DOHH2 (cell line): ENCODE measurements at regions not wholly inside any gene's neighbourhood (a gene's known extent, or its start where the extent isn't known, plus 50 kb on each side); places are given as distances from the start of the nearest gene placed in this dataset.

Experiments used
- H3F3A ChIP-seq: fragments of 200-600 bp; sonication (generic), shearing (Covaris generic); 2 replicates; pipeline ENCODE4 v1.6.0; 2016; ENCODE audit warnings: antibody characterized with exemption, mild to moderate bottlenecking; ENCODE audit not compliant: control insufficient read depth, insufficient read depth
- H3K27ac ChIP-seq: fragments of 200-600 bp; sonication (generic); 2 replicates; pipeline ENCODE4 v1.5.1; 2014; ENCODE audit warnings: low read depth, mild to moderate bottlenecking, low read length, moderate library complexity
- H3K27me3 ChIP-seq: fragments of 200-600 bp; sonication (generic); 2 replicates; pipeline ENCODE4 v1.6.1; 2014; ENCODE audit warnings: mild to moderate bottlenecking, low read length, mixed read lengths; ENCODE audit not compliant: control insufficient read depth
- H3K36me3 ChIP-seq: fragments of 200-600 bp; sonication (generic); 2 replicates; pipeline ENCODE4 v1.6.1; 2014; ENCODE audit warnings: mild to moderate bottlenecking, low read length, moderate library complexity, mixed read lengths; ENCODE audit not compliant: control insufficient read depth
- H3K4me1 ChIP-seq: fragments of 200-600 bp; sonication (generic); 2 replicates; pipeline ENCODE4 v1.6.1; 2014; ENCODE audit warnings: mild to moderate bottlenecking, low read length, mixed read lengths; ENCODE audit not compliant: control insufficient read depth
- H3K4me2 ChIP-seq: fragments of 200-600 bp; sonication (generic); 2 replicates; pipeline ENCODE4 v1.6.0; 2014; ENCODE audit warnings: mild to moderate bottlenecking, low read length, moderate library complexity
- H3K4me3 ChIP-seq: fragments of 200-600 bp; sonication (generic); 2 replicates; pipeline ENCODE4 v1.5.1; 2014; ENCODE audit warnings: mild to moderate bottlenecking, low read length, mixed read lengths
- H3K79me2 ChIP-seq: fragments of 200-600 bp; sonication (generic); 2 replicates; pipeline ENCODE4 v1.6.1; 2014; ENCODE audit warnings: mild to moderate bottlenecking, low read length, mixed read lengths; ENCODE audit not compliant: control insufficient read depth
- H3K9me2 ChIP-seq: fragments of 200-600 bp; sonication (generic); replicated peaks from 2 replicates; pipeline ENCODE4 v1.6.1; 2014; ENCODE audit warnings: mild to moderate bottlenecking, low read length, mixed read lengths; ENCODE audit not compliant: control insufficient read depth
- H3K9me3 ChIP-seq: fragments of 200-600 bp; sonication (generic); 2 replicates; pipeline ENCODE4 v1.6.1; 2014; ENCODE audit warnings: antibody characterized with exemption, low read length, mixed read lengths; ENCODE audit not compliant: control insufficient read depth, insufficient read depth
- H4K20me1 ChIP-seq: fragments of 200-600 bp; sonication (generic); 2 replicates; pipeline ENCODE4 v1.6.0; 2014; ENCODE audit warnings: low read depth, mild to moderate bottlenecking, antibody characterized with exemption, low read length, moderate library complexity; ENCODE audit not compliant: control insufficient read depth, insufficient read depth
- CTCF ChIP-seq: fragments of 200-600 bp; sonication (generic); IDR thresholded peaks from one replicate; pipeline ENCODE4 v1.5.1; 2014; ENCODE audit warnings: antibody characterized with exemption, mild to moderate bottlenecking, low read depth, low read length; ENCODE audit not compliant: poor library complexity, severe bottlenecking
- EZH2phosphoT487 ChIP-seq: fragments of 200-600 bp; sonication (generic); IDR thresholded peaks from 2 replicates; pipeline ENCODE4 v1.6.1; 2017; ENCODE audit warnings: borderline replicate concordance, mild to moderate bottlenecking, antibody characterized with exemption, low read length, moderate library complexity, mixed read lengths

- H3K4me1 ChIP-seq, result no peaks in the 10 kb centered on the region
- no peak overlapping the region for H3K4me3 ChIP-seq
- no peaks in the 10 kb centered on the region for H3K27me3 ChIP-seq
Measured at GRCh38 chr10:117778241-117778640, 235.7 kb downstream of the EMX2 start.

DNA sequence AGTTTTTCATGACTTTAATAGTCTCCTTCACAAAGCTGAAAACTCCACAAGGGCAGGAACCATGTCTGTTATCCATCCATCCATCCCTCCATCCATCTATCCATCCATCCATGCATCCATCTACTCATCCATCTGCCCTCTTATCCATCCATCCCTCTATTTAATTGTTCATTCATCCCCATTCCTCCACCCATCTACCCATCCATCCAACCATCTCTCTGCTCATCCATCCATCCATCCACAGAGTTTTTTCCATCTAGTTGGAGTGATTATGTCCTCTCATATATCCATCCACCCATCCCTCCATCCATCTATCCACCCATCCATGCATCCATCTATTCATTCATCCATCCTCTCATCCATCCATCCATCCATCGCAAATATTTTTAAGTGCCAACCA is 237.9 kb downstream of the EMX2 start:
- H4K20me1 ChIP-seq, result no peaks in the 10 kb centered on the region
- H3K4me1 ChIP-seq, result no peaks in the 10 kb centered on the region
- H3K4me3 ChIP-seq, result no peak overlapping the region
- TF ChIP-seq CTCF (no peak), EZH2phosphoT487 (no peak)
- no peaks in the 10 kb centered on the region for H3K9me3 ChIP-seq
- no peak overlapping the region for H3K27ac ChIP-seq
- no peaks in the 10 kb centered on the region for H3F3A ChIP-seq
- H3K27me3 ChIP-seq, result no peaks in the 10 kb centered on the region
- no peaks in the 10 kb centered on the region for H3K36me3 ChIP-seq
- H3K79me2 ChIP-seq, result no peaks in the 10 kb centered on the region
- H3K9me2 ChIP-seq, result no peaks in the 10 kb centered on the region
- no peak overlapping the region for H3K4me2 ChIP-seq

More at GRCh38 chr10:117778241-117778640, 235.7 kb downstream of the EMX2 start:
- H3K27ac ChIP-seq, result no peak overlapping the region
- H3K79me2 ChIP-seq, result no peaks in the 10 kb centered on the region
- TF ChIP-seq EZH2phosphoT487 (no peak), CTCF (no peak)
- no peaks in the 10 kb centered on the region for H3K36me3 ChIP-seq
- H3K4me2 ChIP-seq, result no peak overlapping the region
- no peaks in the 10 kb centered on the region for H3K9me3 ChIP-seq
- no peaks in the 10 kb centered on the region for H3K9me2 ChIP-seq
- no peaks in the 10 kb centered on the region for H3F3A ChIP-seq
- H4K20me1 ChIP-seq, result no peaks in the 10 kb centered on the region

- Histone ChIP-seq H3K79me2 (no peaks in the 10 kb centered on the region), H3K27ac (no peak overlapping the region), H3K9me2 (no peaks in the 10 kb centered on the region), H3K4me3 (no peak overlapping the region), H3F3A (no peaks in the 10 kb centered on the region), H3K9me3 (no peaks in the 10 kb centered on the region), H3K4me2 (no peak overlapping the region), H3K4me1 (no peaks in the 10 kb centered on the region), H3K27me3 (no peaks in the 10 kb centered on the region), H4K20me1 (no peaks in the 10 kb centered on the region), H3K36me3 (no peaks in the 10 kb centered on the region)
- TF ChIP-seq CTCF, result no peak
- TF ChIP-seq EZH2phosphoT487, result no peak
Measured at GRCh38 chr10:117781216-117781831, 238.8 kb downstream of the EMX2 start.

- H3F3A ChIP-seq, result no peaks in the 10 kb centered on the region
- no peaks in the 10 kb centered on the region for H3K4me1 ChIP-seq
- H4K20me1 ChIP-seq, result no peaks in the 10 kb centered on the region
- H3K36me3 ChIP-seq, result no peaks in the 10 kb centered on the region
- no peak overlapping the region for H3K4me2 ChIP-seq
- no peak overlapping the region for H3K27ac ChIP-seq
- H3K27me3 ChIP-seq, result no peaks in the 10 kb centered on the region
- H3K79me2 ChIP-seq, result no peaks in the 10 kb centered on the region
- no peaks in the 10 kb centered on the region for H3K9me3 ChIP-seq
- TF ChIP-seq CTCF (no peak), EZH2phosphoT487 (no peak)
- no peaks in the 10 kb centered on the region for H3K9me2 ChIP-seq
- H3K4me3 ChIP-seq, result no peak overlapping the region
Measured at GRCh38 chr10:117782276-117782675, 239.7 kb downstream of the EMX2 start.
